Muscle of leg (tissue), 3 donors: ENCODE measurements at regions not wholly inside any gene's neighbourhood (a gene's known extent, or its start where the extent isn't known, plus 50 kb on each side); places are given as distances from the start of the nearest gene placed in this dataset.
A peak's percentile ranks its signal among the peaks of the same experiment; 100 is the strongest.

Experiments
- DNase-seq: peaks from one replicate; pipeline ENCODE4 v3.0.0; 2013
- H3K27ac ChIP-seq: one replicate; pipeline ENCODE4 v1.5.1; 2013; ENCODE audit warnings: mild to moderate bottlenecking, low read length, control low read depth
- H3K27me3 ChIP-seq: one replicate; pipeline ENCODE4 v1.6.1; 2013; ENCODE audit warnings: low read length; ENCODE audit not compliant: control insufficient read depth, insufficient read depth
- H3K36me3 ChIP-seq: one replicate; pipeline ENCODE4 v1.6.1; 2013; ENCODE audit warnings: low read length; ENCODE audit not compliant: control insufficient read depth, insufficient read depth
- H3K4me1 ChIP-seq: one replicate; pipeline ENCODE4 v1.6.1; 2013; ENCODE audit warnings: low read length; ENCODE audit not compliant: control insufficient read depth, insufficient read depth
- H3K4me3 ChIP-seq: one replicate; pipeline ENCODE4 v1.5.1; 2013; ENCODE audit warnings: low read length, control low read depth
- H3K9me3 ChIP-seq: replicated peaks from 2 replicates; pipeline ENCODE4 v1.6.1; 2013; ENCODE audit warnings: low read depth, low read length; ENCODE audit not compliant: control insufficient read depth
- WGBS: methylation state at CpG from one replicate; pipeline ENCODE4 v1.1.5; 2013; ENCODE audit warnings: missing lambda C conversion rate; ENCODE audit not compliant: insufficient coverage; 5-methylcytosine and 5-hydroxymethylcytosine counted together

- Histone ChIP-seq H3K36me3 (no peaks in the 10 kb centered on the region), H3K27ac (no peak overlapping the region), H3K9me3 (peaks cover 12% of the 10 kb centered on the region), H3K4me1 (no peaks in the 10 kb centered on the region), H3K4me3 (no peak overlapping the region), H3K27me3 (no peaks in the 10 kb centered on the region)
- DNase-seq: no peak
- WGBS: 54% methylated on average over 3 of the region's 7 CpGs
These were observed 200.0 kb downstream of the ACTL7B start for GRCh38 chr9:108655818-108656217.

- Histone ChIP-seq H3K27ac (no peak overlapping the region), H3K36me3 (no peaks in the 10 kb centered on the region), H3K9me3 (peaks cover 4% of the 10 kb centered on the region), H3K4me1 (no peaks in the 10 kb centered on the region), H3K4me3 (no peak overlapping the region), H3K27me3 (no peaks in the 10 kb centered on the region)
- WGBS: no CpG with 5 or more reads among the region's 2 CpGs
- DNase-seq: no peak
These were observed 201.2 kb downstream of the ACTL7B start for GRCh38 chr9:108654566-108654965.

- no peaks in the 10 kb centered on the region for H3K4me1 ChIP-seq
- H3K27me3 ChIP-seq: no peaks in the 10 kb centered on the region
- no peak overlapping the region for H3K4me3 ChIP-seq
- H3K36me3 ChIP-seq: no peaks in the 10 kb centered on the region
- no CpG with 5 or more reads among the region's 3 CpGs for WGBS
- no peaks in the 10 kb centered on the region for H3K9me3 ChIP-seq
- H3K27ac ChIP-seq: no peak overlapping the region
- DNase-seq: no peak
These were observed 202.9 kb downstream of the ACTL7B start for GRCh38 chr9:108652851-108653250.

DNA sequence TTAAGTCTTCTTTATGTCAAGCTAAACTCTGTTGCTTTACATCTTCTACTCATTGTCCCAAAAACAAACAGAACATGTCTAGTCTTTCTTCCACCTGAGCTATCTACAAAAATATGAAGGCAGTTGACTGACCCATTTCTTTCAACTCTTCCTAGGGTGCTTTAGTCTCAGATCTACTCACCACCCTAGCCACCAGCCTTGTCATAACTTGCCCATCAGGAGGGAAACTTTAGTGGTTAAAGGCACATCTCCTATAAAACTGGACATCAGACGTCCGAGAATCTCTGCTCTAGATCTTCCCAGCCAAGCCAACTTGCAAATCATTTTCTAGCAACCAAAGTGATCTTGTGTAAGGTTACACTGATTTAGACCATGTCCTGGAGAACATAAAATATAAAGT is 205.0 kb downstream of the ACTL7B start:
- no peak overlapping the region for H3K4me3 ChIP-seq
- H3K27ac ChIP-seq: no peak overlapping the region
- no peak for DNase-seq
- no peaks in the 10 kb centered on the region for H3K36me3 ChIP-seq
- no peaks in the 10 kb centered on the region for H3K4me1 ChIP-seq
- no peaks in the 10 kb centered on the region for H3K27me3 ChIP-seq
- no peaks in the 10 kb centered on the region for H3K9me3 ChIP-seq
- no CpG with 5 or more reads among the region's 2 CpGs for WGBS

GRCh38 chr9:108645520-108645919 is 210.3 kb downstream of the ACTL7B start:
- no peaks in the 10 kb centered on the region for H3K27me3 ChIP-seq
- DNase-seq: peak; percentile 52
- WGBS: 5% methylated on average over 4 of the region's 6 CpGs

DNA sequence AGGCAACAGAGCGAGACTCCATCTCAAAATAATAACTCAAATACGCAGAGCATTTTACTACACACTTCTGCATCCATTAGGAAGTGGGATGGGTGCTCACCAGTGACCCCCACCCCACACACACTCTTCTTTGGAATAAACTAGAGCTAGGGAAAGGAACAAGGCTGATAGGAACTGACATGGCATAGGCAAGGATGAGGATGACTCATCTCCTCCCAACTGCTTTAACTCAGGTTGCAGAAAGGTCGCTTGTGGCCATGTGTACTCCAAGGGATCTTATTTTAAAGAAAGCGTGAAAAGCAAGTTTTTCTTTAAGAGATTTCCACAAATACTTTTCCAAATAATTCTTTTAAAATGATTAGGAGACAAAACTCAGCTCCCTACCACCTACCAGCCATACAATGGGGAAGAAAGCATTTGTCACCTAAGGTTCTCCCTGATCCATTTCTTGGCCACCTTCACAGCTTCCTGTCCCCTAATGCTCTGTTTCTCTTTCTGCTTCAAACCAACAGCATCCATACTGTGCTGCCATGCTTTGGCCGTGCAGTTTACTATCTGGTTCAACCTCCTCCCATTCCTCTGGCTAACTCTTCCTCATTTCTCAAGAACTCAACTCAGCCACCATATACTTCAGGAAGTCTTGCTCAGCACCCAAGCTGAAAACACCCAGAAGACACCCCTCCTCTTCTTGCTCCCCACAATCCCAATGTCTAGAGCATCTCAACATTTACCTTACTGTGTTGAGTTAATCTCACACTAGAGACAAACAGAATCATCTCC is 211.9 kb downstream of the ACTL7B start:
- H3K36me3 ChIP-seq: no peaks in the 10 kb centered on the region
- no peak overlapping the region for H3K27ac ChIP-seq
- DNase-seq: no peak
- no peaks in the 10 kb centered on the region for H3K27me3 ChIP-seq
- no peak overlapping the region for H3K4me3 ChIP-seq
- no peaks in the 10 kb centered on the region for H3K9me3 ChIP-seq
- H3K4me1 ChIP-seq: peaks cover 2% of the 10 kb centered on the region
- WGBS: 88% methylated on average over 1 of the region's 5 CpGs

More at GRCh38 chr9:108645520-108645919, 210.3 kb downstream of the ACTL7B start:
- H3K9me3 ChIP-seq: no peaks in the 10 kb centered on the region
- H3K27ac ChIP-seq: no peak overlapping the region
- no peaks in the 10 kb centered on the region for H3K36me3 ChIP-seq
- H3K4me3 ChIP-seq: no peak overlapping the region
- peaks cover 2% of the 10 kb centered on the region for H3K4me1 ChIP-seq

- H3K4me1 ChIP-seq: peaks cover 2% of the 10 kb centered on the region
- H3K9me3 ChIP-seq: no peaks in the 10 kb centered on the region
- H3K27ac ChIP-seq: no peak overlapping the region
- DNase-seq: no peak
- no peaks in the 10 kb centered on the region for H3K36me3 ChIP-seq
- no peak overlapping the region for H3K4me3 ChIP-seq
- 100% methylated on average over 1 of the region's 3 CpGs for WGBS
- H3K27me3 ChIP-seq: no peaks in the 10 kb centered on the region
These were observed 212.9 kb downstream of the ACTL7B start for GRCh38 chr9:108642871-108643270.

DNA sequence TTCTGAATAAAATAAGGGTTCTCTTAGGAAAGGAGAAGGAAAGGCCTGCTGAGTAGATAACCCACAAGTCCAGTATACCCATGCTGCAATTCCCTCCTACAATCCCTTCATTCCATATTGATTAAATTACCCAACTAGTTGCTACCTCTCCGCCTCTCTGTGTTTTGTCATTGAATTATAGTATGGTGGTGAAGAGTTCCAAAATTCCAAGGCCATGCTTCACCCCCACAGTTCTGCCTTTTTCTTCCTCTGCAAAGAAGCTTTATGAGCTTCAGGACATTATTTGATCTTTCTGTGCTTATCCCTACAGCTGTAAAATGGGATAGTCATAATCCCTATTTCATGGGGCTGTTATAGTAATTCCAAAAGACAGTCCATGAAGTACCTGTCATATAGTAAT is 215.6 kb downstream of the ACTL7B start:
- no peak for DNase-seq
- Histone ChIP-seq H3K27ac (no peak overlapping the region), H3K4me3 (no peak overlapping the region), H3K9me3 (no peaks in the 10 kb centered on the region), H3K4me1 (no peaks in the 10 kb centered on the region), H3K36me3 (no peaks in the 10 kb centered on the region), H3K27me3 (no peaks in the 10 kb centered on the region)
- WGBS: no CpG with 5 or more reads among the region's 1 CpG

DNA sequence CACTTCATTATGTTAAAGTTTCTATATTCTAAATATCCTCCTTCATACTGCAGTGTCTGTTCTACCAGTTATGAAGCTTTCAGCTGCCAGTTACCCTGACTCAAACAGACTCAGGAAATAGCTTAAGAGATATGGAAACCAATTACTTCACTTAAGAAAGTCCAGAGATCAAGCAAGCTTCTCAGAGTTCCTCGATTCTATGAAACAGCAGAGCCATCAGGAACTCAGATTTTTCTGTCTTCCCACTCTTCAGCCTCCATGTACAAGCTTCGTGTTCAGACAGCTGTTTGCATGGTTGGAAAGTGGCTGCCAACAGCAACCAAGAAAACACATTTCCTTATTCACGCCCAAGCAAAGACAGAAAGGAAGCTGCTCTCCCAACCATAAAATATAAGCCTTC is 216.1 kb downstream of the ACTL7B start:
- peak; percentile 5 for DNase-seq
- Histone ChIP-seq H3K4me3 (no peak overlapping the region), H3K27me3 (no peaks in the 10 kb centered on the region), H3K9me3 (no peaks in the 10 kb centered on the region), H3K4me1 (no peaks in the 10 kb centered on the region), H3K36me3 (no peaks in the 10 kb centered on the region), H3K27ac (no peak overlapping the region)
- 69% methylated on average over 2 of the region's 3 CpGs for WGBS

GRCh38 chr9:108639091-108639490 is 216.7 kb downstream of the ACTL7B start:
- Histone ChIP-seq H3K27ac (no peak overlapping the region), H3K9me3 (no peaks in the 10 kb centered on the region), H3K4me3 (no peak overlapping the region), H3K36me3 (no peaks in the 10 kb centered on the region), H3K27me3 (no peaks in the 10 kb centered on the region), H3K4me1 (no peaks in the 10 kb centered on the region)
- no peak for DNase-seq
- WGBS: no CpG with 5 or more reads among the region's 5 CpGs

DNA sequence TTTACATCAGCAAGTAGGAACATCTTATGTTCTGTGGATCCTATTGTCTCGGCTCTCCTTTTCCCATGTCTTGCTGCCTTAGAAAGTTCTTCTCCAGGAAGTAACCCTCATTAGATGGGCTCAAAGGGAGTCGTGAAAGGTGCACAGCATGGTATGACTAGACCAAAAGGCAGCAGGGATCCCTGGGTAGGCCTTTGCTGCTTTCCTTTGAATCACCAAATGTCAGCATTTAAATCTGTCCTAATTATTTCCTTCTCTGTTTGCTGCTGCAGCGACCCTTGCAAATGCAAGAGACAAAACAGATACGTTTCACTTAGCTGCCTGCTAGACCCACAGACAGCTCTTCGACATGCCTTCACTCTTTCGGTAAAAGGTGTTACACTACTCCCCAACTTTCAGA is 218.4 kb downstream of the ACTL7B start:
- no peaks in the 10 kb centered on the region for H3K4me1 ChIP-seq
- H3K27ac ChIP-seq: no peak overlapping the region
- no peak for DNase-seq
- no peaks in the 10 kb centered on the region for H3K36me3 ChIP-seq
- WGBS: 52% methylated on average over 3 of the region's 6 CpGs
- H3K27me3 ChIP-seq: no peaks in the 10 kb centered on the region
- H3K9me3 ChIP-seq: no peaks in the 10 kb centered on the region
- no peak overlapping the region for H3K4me3 ChIP-seq
